ENCODE measurements at regions not wholly inside any gene's neighbourhood (a gene's known extent, or its start where the extent isn't known, plus 50 kb on each side); places are given as distances from the start of the nearest gene placed in this dataset.

DNA sequence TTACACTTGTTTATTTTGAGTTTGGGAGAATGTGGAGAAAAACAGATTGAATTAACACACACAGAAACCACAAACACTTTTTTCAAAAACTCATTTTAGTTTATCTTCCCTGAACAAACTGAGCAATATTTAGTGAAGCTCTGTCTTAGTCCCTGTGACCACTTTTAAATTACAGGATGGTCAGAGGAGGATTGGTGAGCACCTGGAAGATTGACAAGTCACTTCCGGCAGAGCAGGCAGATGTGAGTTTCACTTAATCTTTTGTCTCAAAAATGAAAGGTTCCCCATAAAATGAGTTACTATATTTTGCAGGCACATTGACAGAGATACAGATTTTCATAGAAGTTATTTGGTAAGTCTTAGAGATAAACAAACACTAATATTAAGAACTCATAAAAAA is 970.1 kb downstream of the ADGRL3 start:
- DNase-seq = no peak

- no peak for DNase-seq
Measured at GRCh38 chr4:62168681-62169080, 968.6 kb downstream of the ADGRL3 start.

DNA sequence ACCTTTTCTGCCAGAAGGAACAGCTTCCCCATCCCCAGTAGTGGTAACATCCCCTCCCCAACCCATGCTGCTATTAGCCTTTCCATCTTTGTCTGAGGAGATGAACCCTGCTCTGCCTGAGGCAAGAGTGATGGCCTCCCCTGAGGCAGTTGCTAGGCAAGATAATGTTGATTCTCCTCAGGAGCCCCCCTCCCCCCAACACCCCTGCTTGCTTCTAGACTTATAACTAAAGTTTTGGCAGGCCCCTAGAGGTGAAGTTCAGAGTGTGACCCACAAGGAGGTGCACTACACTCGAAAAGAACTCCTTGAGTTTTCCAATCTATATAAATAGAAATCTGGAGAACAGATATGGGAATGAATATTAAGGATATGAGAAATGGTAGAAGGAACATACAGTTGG is 962.5 kb downstream of the ADGRL3 start:
- DNase-seq = no peak

DNA sequence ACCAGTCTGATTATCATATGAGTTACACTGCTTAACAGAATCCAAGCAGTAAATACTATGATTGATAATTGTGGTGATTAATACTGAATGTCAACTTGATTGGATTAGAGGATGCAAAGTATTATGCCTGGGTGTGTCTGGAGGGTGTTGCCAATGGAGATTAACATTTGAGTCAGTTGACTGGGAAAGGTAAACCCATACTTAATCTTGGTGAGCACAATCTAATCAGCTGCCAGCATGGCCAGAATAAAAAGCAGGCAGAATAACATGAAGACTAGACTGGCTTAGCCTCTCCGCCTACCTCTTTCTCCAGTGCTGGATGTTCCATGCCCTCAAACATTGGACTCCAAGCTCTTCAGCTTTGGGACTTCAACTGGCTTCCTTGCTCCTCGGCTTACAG is 961.3 kb downstream of the ADGRL3 start:
- no peak for DNase-seq

DNA sequence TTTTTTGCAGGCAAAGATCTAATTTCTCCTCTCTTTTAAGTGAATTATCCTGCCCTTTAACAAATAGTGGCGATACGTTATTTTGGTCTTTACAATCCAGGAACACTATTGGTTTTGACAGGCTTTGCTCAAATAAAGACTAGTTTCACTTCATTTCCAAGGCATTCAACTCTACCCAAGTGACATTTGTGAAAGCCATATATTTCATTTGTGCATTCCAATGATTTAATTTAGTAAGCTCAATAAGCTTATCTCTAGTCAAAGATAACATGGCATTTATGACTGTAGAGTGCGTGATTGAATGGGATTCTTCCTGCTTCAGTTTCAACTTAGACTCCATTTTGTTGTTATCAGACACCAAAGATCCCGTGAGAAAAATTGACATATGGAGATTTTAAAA is 959.8 kb downstream of the ADGRL3 start:
- DNase-seq = no peak

GRCh38 chr4:62159306-62159705 is 959.2 kb downstream of the ADGRL3 start:
- no peak for DNase-seq

GRCh38 chr4:62156205-62156604 is 956.1 kb downstream of the ADGRL3 start:
- DNase-seq = no peak

GRCh38 chr4:62145276-62145675 is 945.1 kb downstream of the ADGRL3 start:
- DNase-seq = no peak

DNA sequence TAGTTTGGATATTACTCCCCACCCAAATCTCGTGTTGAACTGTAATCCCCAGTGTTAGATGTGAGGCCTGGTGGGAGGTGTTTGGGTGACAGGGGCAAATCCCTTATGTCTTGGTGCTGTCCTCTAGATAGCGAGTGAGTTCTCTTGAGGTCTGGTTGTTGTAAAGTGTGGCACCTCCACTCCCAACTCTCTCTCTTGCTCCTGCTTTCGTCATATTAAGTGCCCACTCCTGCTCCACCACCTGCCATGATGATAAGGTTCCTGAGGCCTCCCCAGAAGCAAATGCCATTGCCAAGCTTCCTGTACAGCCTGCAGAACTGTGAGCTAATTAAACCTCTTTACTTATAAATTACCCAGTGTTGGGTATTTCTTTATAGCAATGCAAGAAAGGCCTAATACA is 944.3 kb downstream of the ADGRL3 start:
- DNase-seq = no peak

DNA sequence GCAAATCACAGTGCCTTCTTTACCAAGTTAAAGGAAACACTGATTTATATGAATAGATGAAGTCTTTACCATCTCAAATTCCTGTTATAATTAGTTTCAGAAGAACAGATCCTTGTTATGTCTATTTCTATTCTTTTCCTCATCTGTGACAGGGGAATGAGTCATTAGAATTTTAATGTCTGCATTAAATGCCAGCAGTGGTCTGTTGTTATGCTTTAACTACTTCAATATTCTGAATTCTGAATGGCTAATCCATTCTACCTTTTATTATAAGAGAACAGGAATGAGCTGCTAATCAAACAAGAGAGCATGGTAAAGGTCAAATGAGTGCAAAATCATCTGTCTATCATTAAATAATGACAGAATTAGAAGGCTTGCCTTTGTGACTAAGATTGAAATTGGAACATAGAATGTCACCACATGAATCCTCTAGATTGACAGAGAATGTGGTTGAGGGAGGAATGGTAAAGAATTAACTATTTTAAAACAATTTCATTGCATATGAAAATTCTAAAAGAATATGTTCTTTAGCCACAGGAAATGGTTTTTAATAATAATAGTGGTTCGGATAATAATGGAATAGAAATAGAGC is 935.5 kb downstream of the ADGRL3 start:
- DNase-seq = no peak

DNA sequence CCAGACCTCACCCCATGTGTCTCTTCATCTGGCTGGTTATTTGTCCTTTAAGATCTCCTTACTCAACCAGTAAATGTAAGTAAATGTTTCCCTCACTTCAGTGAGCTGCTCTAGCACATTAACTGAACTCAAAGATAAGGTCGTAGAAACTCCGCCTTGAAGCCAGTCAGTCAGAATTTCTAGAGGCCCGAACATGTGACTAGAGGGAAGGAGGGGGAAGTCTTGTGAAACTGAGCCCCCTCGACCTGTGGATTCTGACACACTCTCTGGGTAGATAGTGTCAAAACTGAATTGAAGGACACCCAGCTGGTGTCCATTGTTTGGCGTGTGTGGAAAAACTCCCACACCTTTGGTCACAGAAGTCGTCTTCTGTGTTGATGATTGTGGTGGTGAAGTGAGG is 933.9 kb downstream of the ADGRL3 start:
- DNase-seq = no peak

DNA sequence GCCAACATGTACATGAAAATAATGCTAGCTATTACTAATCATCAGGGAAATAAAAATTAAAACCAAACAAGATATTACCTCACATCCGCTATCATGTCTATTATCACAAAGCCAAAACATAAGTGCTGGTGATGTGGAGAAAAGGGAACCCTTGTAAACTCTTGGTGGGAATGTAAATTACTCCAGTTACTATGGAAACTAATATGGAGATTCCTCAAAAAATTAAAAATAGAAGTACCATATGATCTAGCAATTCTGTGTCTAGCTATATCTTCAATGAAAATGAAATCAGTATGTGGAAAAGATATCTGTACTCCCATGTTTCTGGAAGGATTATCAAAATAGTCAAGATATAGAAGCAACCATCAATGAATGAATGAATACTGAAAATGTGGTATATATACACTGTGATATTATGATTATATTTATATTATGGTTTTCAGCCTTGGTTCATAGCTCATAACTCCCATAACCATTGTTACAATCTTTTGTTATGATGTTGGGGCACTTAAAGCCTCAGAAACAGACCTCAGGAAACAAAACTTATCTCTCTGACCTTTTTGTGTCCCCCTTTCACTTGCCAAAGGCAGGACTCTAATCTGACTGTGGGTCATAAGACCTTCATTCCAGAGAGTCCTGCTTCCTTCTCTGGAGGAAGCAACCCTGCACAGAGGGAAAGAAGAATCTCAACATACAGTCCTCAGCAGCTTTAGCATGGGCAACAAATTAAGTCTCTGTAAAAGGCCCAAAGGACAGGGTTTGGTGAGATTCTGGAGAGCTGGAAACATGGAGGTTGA is 933.2 kb downstream of the ADGRL3 start:
- no peak for DNase-seq

DNA sequence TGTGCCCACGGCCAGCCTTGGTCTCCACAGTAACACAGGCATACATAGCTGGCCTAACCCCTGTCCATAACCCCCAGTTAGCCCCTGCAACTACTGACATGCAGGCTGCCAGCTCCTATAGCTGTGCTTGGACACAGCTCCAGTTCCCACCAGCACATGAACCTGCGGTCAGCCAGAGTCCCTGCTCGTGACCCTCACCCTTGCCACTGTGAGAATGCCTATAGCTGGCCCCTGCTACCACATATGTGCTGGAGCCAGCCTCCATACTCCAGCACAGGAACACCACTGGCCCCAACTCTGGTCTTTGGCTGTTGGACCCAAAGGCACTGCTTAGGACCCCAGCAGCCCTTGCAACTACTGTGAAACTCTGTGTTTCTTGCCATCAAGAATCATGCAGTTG is 930.9 kb downstream of the ADGRL3 start:
- no peak for DNase-seq

GRCh38 chr4:62130637-62131036 is 930.5 kb downstream of the ADGRL3 start:
- DNase-seq = no peak

DNA sequence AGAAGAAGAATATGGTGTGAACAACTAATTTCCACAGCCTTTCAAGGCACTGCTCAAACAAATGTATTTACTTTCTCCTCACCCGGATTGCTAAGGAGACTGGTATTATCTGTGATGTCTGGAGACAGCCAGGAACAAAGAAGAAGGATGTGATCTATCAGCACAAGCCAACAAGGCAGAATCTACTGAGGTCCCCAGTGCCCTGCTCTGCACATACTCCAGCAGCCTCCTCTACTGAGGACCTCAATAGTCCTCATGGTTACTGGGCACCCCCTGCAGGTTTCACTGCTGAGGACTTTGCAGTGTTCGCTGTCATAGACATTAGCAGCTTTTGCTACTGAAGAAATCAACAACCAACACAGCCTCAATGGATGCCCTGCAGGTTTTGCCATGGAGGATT is 930.1 kb downstream of the ADGRL3 start:
- DNase-seq = no peak

Data from anterior cingulate cortex (tissue), 58 donors.